ENCODE measurements at regions not wholly inside any gene's neighbourhood (a gene's known extent, or its start where the extent isn't known, plus 50 kb on each side); places are given as distances from the start of the nearest gene placed in this dataset.

DNA sequence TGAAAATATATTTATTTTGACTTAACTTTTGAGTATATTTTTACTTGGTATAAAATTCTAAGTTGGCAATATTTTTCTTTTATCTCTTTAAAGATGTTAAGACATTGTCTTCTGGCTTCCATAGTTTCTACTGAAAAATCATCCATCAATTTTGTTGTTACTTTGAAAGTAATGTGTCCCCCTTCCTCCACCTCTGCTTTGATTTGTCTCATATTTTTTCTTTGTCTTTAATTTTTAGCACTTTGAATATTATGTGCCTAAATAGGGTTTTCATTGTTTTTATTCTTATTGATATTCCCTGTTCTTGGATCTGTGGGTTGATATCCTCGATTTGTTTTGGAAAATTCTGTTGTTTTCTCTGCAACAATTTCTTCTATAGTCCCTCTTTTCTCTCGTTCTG is 157.4 kb downstream of the CD47 start:
- no peak for TF ChIP-seq POLR2A (IDR thresholded peaks at IDR 0.05)
- TF ChIP-seq, protein P1, sequence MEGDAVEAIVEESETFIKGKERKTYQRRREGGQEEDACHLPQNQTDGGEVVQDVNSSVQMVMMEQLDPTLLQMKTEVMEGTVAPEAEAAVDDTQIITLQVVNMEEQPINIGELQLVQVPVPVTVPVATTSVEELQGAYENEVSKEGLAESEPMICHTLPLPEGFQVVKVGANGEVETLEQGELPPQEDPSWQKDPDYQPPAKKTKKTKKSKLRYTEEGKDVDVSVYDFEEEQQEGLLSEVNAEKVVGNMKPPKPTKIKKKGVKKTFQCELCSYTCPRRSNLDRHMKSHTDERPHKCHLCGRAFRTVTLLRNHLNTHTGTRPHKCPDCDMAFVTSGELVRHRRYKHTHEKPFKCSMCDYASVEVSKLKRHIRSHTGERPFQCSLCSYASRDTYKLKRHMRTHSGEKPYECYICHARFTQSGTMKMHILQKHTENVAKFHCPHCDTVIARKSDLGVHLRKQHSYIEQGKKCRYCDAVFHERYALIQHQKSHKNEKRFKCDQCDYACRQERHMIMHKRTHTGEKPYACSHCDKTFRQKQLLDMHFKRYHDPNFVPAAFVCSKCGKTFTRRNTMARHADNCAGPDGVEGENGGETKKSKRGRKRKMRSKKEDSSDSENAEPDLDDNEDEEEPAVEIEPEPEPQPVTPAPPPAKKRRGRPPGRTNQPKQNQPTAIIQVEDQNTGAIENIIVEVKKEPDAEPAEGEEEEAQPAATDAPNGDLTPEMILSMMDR (IDR thresholded peaks at IDR 0.05) = no peak

Measured in uterus (tissue), 2 donors.